HEK293 (cell line): ENCODE measurements at regions not wholly inside any gene's neighbourhood (a gene's known extent, or its start where the extent isn't known, plus 50 kb on each side); places are given as distances from the start of the nearest gene placed in this dataset.

ENCODE experiments used
- CTCF ChIP-seq: fragments of 450-650 bp; formaldehyde crosslinking; IDR thresholded peaks from 2 replicates; pipeline ENCODE4 v1.5.1; 2016; ENCODE audit warnings: missing biosample characterization, missing genetic modification characterization
- KLF1 ChIP-seq: fragments of 450-650 bp; formaldehyde crosslinking; IDR thresholded peaks from 2 replicates; pipeline ENCODE4 v1.5.1; 2016; ENCODE audit warnings: missing biosample characterization, missing genetic modification characterization
- PRDM10 ChIP-seq: fragments of 450-650 bp; formaldehyde crosslinking; IDR thresholded peaks from 2 replicates; pipeline ENCODE4 v1.5.1; 2016; ENCODE audit warnings: missing biosample characterization, missing genetic modification characterization
- REST ChIP-seq: fragments of 450-650 bp; formaldehyde crosslinking; IDR thresholded peaks from 2 replicates; pipeline ENCODE4 v1.5.1; 2016; ENCODE audit warnings: missing biosample characterization, missing genetic modification characterization
- ZNF133 ChIP-seq: fragments of 450-650 bp; formaldehyde crosslinking; IDR thresholded peaks from 2 replicates; pipeline ENCODE4 v1.5.1; 2016; ENCODE audit warnings: missing biosample characterization, missing genetic modification characterization
- ZNF184 ChIP-seq: fragments of 450-650 bp; IDR thresholded peaks from 2 replicates; pipeline ENCODE4 v1.5.1; 2018; ENCODE audit warnings: missing biosample characterization, mild to moderate bottlenecking, missing genetic modification characterization
- ZNF239 ChIP-seq: fragments of 450-650 bp; formaldehyde crosslinking; IDR thresholded peaks from 2 replicates; pipeline ENCODE4 v1.5.1; 2016; ENCODE audit warnings: missing biosample characterization, missing genetic modification characterization
- ZNF280D ChIP-seq: fragments of 450-650 bp; formaldehyde crosslinking; IDR thresholded peaks from 2 replicates; pipeline ENCODE4 v1.5.1; 2016; ENCODE audit warnings: missing biosample characterization, missing genetic modification characterization
- ZNF530 ChIP-seq: fragments of 450-650 bp; formaldehyde crosslinking; IDR thresholded peaks from 2 replicates; pipeline ENCODE4 v1.5.1; 2016; ENCODE audit warnings: low read depth, missing biosample characterization, missing genetic modification characterization
- ZNF645 ChIP-seq: fragments of 450-650 bp; formaldehyde crosslinking; IDR thresholded peaks from 2 replicates; pipeline ENCODE4; 2016; ENCODE audit warnings: missing biosample characterization, missing genetic modification characterization

- TF ChIP-seq ZNF645 (no peak), CTCF (tag by site-specific recombination) (no peak), PRDM10 (tag by site-specific recombination) (no peak), KLF1 (tag by site-specific recombination) (no peak), ZNF133 (tag by site-specific recombination) (no peak), ZNF280D (tag by site-specific recombination) (no peak), ZNF239 (tag by site-specific recombination) (no peak), ZNF530 (no peak), REST (tag by site-specific recombination) (no peak), ZNF184 (tag by site-specific recombination) (no peak)
These were observed 58.4 kb upstream of the FZD8 start for GRCh38 chr10:35700487-35700882.
